C4-2B (cell line): ENCODE measurements at regions not wholly inside any gene's neighbourhood (a gene's known extent, or its start where the extent isn't known, plus 50 kb on each side); places are given as distances from the start of the nearest gene placed in this dataset.

Source experiments
- CTCF ChIP-seq: fragments of 450-650 bp; conservative IDR thresholded peaks from 2 replicates; pipeline ENCODE4 v1.5.1; 2017; ENCODE audit warnings: mild to moderate bottlenecking
- ZFX ChIP-seq: fragments of 450-650 bp; IDR thresholded peaks from 2 replicates; pipeline ENCODE4 v1.6.1; 2017

- TF ChIP-seq CTCF (no peak), ZFX (no peak)
These were observed 184.1 kb downstream of the PMP22 start for GRCh38 chr17:15081008-15081407.
